ENCODE measurements at regions not wholly inside any gene's neighbourhood (a gene's known extent, or its start where the extent isn't known, plus 50 kb on each side); places are given as distances from the start of the nearest gene placed in this dataset.
"Not testable (repeated sequence)": the region's sequence is repeated elsewhere in the genome, so short reads cannot be mapped to it uniquely, and the experiment has no call there.

DNA sequence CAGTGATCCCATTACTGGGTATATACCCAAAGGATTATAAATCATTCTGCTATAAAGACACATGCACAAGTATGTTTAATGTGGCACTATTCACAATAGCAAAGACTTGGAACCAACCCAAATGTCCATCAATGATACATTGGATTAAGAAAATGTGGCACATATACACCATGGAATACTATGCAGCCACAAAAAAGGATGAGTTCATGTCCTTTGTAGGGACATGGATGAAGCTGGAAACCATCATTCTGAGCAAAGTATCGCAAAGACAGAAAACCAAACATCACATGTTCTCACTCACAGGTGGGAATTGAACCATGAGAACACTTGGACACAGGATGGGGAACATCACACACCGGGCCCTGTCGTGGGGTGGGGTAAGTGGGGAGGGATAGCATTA, 150.2 kb upstream of the PIK3R1 start:
- TF ChIP-seq, protein P1, sequence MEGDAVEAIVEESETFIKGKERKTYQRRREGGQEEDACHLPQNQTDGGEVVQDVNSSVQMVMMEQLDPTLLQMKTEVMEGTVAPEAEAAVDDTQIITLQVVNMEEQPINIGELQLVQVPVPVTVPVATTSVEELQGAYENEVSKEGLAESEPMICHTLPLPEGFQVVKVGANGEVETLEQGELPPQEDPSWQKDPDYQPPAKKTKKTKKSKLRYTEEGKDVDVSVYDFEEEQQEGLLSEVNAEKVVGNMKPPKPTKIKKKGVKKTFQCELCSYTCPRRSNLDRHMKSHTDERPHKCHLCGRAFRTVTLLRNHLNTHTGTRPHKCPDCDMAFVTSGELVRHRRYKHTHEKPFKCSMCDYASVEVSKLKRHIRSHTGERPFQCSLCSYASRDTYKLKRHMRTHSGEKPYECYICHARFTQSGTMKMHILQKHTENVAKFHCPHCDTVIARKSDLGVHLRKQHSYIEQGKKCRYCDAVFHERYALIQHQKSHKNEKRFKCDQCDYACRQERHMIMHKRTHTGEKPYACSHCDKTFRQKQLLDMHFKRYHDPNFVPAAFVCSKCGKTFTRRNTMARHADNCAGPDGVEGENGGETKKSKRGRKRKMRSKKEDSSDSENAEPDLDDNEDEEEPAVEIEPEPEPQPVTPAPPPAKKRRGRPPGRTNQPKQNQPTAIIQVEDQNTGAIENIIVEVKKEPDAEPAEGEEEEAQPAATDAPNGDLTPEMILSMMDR (conservative IDR thresholded peaks at IDR 0.05): not testable (repeated sequence)
- not testable (repeated sequence) for TF ChIP-seq EZH2 (IDR thresholded peaks at IDR 0.05; ENCODE audit: low read depth)
